CD1c-positive myeloid dendritic cell (primary cell): ENCODE measurements at regions not wholly inside any gene's neighbourhood (a gene's known extent, or its start where the extent isn't known, plus 50 kb on each side); places are given as distances from the start of the nearest gene placed in this dataset.
"Not testable (repeated sequence)": the region's sequence is repeated elsewhere in the genome, so short reads cannot be mapped to it uniquely, and the experiment has no call there.

Experiments used
- DNase-seq: peaks from one replicate; pipeline ENCODE4 v3.0.0-alpha.2; 2016; ENCODE audit errors: extremely low spot score

GRCh38 chr7:16091701-16092310 lies 329.5 kb downstream of the CRPPA start:
- DNase-seq: no peak

- no peak for DNase-seq
Measured at GRCh38 chr7:16089801-16090200, 331.5 kb downstream of the CRPPA start.

GRCh38 chr7:16089191-16089590 lies 332.1 kb downstream of the CRPPA start:
- no peak for DNase-seq

- DNase-seq: no peak
Measured at GRCh38 chr7:16086743-16087142, 334.6 kb downstream of the CRPPA start.

- not testable (repeated sequence) for DNase-seq
Measured at GRCh38 chr7:16085780-16086179, 335.6 kb downstream of the CRPPA start.

- DNase-seq: no peak
Measured at GRCh38 chr7:16084875-16085274, 336.5 kb downstream of the CRPPA start.

GRCh38 chr7:16084370-16084769 lies 337.0 kb downstream of the CRPPA start:
- DNase-seq: no peak

- no peak for DNase-seq
Measured at GRCh38 chr7:16083931-16084330, 337.4 kb downstream of the CRPPA start.

GRCh38 chr7:16080131-16080530 lies 341.2 kb downstream of the CRPPA start:
- no peak for DNase-seq

GRCh38 chr7:16079723-16080122 lies 341.6 kb downstream of the CRPPA start:
- no peak for DNase-seq

- peak; percentile 60 for DNase-seq
Measured at GRCh38 chr7:16078076-16078952, 343.0 kb downstream of the CRPPA start.

- DNase-seq: peak; percentile 75
Measured at GRCh38 chr7:16071246-16071857, 350.0 kb downstream of the CRPPA start.

- no peak for DNase-seq
Measured at GRCh38 chr7:16070806-16071205, 350.5 kb downstream of the CRPPA start.

- no peak for DNase-seq
Measured at GRCh38 chr7:16069998-16070397, 351.3 kb downstream of the CRPPA start.

GRCh38 chr7:16068183-16068582 lies 353.2 kb downstream of the CRPPA start:
- DNase-seq: no peak

- DNase-seq: no peak
Measured at GRCh38 chr7:16067711-16068110, 353.6 kb downstream of the CRPPA start.

- peak; percentile 6 for DNase-seq
Measured at GRCh38 chr7:16066805-16067459, 354.4 kb downstream of the CRPPA start.

- DNase-seq: no peak
Measured at GRCh38 chr7:16065939-16066338, 355.4 kb downstream of the CRPPA start.

- DNase-seq: no peak
Measured at GRCh38 chr7:16063716-16064675, 357.3 kb downstream of the CRPPA start.

- DNase-seq: peak; percentile 30
Measured at GRCh38 chr7:16063221-16063620, 358.1 kb downstream of the CRPPA start.

- no peak for DNase-seq
Measured at GRCh38 chr7:16062269-16062668, 359.1 kb downstream of the CRPPA start.
